ENCODE measurements at regions not wholly inside any gene's neighbourhood (a gene's known extent, or its start where the extent isn't known, plus 50 kb on each side); places are given as distances from the start of the nearest gene placed in this dataset.
A peak's percentile ranks its signal among the peaks of the same experiment; 100 is the strongest.
"Not testable (repeated sequence)": the region's sequence is repeated elsewhere in the genome, so short reads cannot be mapped to it uniquely, and the experiment has no call there.

DNA sequence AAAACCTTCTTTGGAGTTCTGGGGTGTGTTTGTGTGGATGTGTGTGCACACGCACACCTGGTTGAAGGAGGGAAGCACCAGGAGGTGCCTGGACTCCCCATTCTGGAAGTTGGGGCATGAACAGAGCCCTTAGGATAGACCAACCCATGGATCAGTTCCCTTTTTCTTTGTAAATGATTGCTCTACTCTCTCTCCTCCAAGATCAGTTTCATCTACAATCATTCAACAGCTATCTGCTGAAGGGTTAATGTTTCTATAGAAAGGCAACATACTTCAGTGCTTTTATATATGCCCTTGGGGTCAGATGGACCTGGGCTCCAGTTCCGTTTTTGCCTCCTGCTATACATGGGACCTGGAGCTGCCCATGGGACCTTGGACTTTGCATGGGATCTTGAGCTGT, 352.1 kb upstream of the CFAP20DC start:
- no peak for DNase-seq

DNA sequence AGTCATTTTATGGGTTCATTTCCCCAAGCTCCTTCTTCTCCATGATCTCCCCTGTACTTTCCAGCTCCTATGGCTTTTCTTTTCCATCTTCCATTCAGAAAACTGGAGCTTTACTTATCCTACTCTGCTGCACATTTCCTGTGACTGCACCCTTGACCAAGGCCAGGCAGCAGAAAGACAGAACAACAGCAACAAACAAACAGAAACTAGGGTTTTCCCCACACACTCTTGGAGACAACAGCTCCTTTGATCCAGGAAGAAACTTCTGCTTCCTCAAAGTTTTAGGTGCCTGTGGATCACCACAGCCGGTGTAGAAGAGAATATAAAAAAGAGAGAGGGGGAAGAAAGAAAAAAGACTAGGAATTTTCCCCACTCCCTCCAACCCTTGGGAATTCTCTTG, 342.3 kb upstream of the CFAP20DC start:
- DNase-seq, result no peak

DNA sequence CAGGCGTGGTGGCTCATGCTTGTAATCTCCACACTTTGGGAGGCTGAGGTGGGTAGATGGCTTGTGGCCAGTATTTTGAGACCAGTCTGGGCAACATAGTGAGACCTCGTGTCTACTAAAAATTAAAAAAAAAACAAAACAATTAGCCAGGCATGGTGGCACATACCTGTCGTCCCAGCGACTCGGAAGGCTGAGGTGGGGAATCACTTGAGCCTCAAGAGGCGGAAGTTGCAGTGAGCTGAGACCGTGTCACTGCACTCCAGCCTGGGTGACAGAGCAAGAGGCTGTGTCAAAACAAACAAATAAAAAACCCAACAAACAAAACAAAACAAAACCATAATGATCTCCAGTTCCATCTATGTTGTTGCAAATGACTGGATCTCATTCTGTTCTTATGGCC, 341.3 kb upstream of the CFAP20DC start:
- no peak for DNase-seq

DNA sequence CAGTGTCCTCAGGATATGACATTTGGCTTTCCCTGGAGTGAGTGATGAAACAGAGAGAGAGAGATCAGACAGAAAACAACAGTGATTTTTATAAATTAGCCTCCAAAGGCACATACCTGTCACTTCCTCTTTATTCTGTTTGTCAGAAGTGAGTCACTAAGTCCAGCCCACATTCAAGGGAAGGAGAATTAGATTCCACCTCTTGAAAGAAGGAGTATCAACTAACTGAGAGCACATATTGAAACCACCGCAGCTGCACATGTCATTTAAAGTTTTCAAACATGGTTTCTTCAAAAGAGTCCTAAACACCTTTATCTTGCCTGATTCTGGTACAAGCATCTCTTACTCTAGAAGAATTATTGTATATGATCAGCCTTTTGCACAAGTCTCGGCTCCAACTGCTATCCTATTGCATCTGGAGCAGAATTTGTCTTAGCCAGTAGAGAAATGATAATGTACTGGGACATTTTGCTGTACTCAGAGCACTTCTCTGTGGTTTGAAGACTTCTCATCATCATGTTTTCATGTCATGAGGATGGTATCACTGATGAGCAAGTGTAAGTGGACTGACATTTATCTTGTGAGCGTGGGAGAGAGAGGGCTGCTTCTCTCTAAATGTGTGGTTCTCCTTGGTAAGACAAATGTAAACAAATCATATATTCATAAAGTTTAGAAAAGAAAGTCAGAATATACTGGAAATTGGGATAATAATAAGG, 338.9 kb upstream of the CFAP20DC start:
- DNase-seq, result no peak

DNA sequence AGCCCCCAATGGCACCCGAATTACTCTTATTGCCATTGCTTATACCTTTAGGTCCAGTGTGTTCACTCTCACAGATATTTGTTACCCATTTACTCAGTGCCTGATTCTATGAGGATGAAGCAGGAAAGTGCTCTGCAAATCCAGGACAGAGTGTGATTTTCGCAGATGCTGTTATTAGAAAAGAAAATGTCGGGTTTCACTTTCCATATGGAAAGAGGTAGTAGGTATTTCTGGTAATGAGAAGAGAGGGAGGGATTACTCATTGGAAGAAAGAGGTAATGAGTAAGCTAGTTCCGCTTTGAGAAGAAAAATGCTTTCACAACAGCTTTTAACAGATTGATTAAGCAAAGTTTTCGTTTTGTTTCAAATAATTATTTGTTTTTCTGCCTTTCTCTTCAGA, 336.3 kb upstream of the CFAP20DC start:
- no peak for DNase-seq

DNA sequence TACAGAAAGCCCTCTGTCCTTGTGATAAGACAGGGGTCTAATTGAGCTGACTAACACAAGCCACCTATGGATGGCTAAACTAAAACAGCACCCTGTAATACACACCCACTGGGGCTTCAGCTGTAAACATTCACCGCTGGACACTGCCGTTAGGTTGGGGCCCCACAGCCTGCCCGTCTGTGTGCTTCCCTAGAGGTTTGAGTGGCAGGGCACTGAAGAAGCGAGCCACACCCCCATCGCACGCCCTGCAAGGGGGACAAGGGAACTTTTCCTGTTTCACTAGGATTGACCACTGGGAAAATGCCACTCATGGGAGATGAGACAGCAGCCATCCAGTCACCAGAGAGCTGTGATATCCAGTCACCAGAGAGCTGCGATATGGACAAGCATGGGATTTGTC, 335.7 kb upstream of the CFAP20DC start:
- DNase-seq, result no peak

DNA sequence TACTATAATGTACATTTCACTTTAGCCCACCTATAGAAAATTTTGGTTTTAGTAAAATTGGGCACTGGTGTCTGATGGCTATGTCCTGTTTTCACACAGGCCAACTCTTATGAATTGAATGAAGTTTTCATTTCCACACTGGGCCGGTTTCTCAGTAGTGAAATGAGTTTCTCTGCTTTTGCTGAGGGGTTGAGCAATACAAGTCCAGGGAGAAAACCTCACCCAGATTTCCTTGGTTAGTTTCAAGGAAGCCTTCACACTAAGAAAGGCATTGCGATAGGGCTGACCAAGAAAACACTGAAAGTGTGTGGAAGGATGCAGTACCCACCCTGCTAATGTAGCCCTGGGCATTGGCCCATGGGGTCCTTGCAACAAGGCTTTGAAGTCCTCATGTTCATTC, 331.5 kb upstream of the CFAP20DC start:
- no peak for DNase-seq

DNA sequence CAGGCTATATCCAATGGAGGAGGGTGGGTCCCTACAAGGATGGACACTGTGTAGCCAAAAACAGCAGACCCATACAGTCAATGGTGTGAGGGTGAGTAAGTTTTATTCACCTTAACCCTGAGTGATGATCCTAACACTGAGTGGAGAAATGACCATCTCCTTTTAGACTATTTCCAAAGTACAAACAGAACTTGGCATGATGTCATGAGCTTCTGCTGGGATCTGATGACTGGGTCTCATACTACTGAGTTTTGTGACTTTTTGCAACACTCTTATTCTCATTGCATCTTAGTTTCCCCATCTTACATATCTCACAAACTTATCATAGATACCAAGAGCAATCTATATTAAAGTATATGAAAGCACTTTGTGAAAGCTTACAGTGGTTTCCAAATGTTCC, 330.3 kb upstream of the CFAP20DC start:
- DNase-seq, result no peak

DNA sequence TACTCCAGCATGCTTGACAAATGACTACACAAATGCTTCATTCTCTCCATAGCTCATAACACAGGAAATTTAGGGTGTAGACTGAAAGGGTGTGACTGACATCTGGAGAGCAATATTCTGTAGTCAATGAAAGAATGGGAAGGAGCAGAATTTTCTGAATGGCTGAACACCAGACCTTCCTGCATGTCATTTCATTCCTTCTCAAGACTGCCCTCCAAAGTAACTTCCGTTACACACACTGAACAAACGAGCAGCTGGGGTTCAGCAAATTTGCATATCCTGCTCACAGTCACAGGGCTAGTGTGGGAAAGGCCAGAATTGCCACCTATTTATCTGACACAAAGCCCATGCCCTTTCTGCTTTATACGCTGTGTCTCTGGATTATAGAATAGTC, 325.0 kb upstream of the CFAP20DC start:
- no peak for DNase-seq

DNA sequence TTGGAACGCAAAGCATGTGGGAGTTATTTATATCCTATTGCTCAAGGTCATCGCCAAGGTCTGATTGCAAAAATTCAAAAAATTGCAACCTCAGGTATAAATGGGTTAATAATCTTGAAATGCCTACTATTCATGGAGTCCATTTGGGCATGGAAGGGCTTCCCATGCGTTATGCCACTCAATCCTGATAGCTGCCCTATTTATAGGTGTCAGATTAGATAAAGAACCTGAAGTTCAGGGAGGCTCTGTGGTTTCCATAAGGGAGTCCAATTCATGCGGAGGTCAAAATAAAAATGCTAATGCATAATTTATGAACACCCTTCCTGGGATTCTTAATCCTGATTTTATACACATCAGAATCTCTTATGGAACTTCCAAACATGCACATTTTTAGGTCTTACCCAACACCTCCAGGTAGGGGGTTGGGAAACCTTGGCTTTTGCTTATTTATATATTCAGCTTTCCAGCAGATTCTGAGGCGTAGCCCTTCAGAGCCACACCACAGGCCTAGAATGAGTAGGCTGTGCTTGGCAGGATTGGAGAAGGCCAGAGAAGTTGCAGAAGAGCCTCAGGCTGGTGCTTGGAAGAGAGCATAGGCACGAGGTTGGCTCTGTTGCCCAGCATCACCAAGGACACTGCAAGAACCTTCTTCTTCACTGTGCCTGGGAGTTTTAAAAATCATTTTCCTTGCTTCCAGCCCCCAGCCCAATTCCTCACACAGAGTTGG, 324.4 kb upstream of the CFAP20DC start:
- DNase-seq, result no peak

DNA sequence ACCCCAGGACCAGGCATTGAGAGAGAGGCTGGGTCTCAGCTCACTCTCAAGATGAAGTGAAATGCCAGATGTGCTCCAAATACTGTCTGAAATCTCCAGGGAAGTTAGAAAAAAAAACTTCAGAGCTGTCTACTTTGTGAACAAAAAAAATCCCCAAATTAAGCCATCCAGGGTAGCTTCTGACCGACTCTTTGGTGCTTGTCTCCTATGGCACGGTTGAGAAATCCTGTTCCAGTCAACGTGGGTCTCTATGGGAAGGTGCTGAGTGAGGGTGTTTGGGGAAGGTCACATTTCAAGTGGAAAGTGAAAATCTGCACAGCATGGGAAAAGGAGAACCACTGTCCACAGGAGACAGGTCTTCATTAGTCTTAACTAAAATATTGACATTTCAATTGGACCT, 322.5 kb upstream of the CFAP20DC start:
- DNase-seq, result no peak

DNA sequence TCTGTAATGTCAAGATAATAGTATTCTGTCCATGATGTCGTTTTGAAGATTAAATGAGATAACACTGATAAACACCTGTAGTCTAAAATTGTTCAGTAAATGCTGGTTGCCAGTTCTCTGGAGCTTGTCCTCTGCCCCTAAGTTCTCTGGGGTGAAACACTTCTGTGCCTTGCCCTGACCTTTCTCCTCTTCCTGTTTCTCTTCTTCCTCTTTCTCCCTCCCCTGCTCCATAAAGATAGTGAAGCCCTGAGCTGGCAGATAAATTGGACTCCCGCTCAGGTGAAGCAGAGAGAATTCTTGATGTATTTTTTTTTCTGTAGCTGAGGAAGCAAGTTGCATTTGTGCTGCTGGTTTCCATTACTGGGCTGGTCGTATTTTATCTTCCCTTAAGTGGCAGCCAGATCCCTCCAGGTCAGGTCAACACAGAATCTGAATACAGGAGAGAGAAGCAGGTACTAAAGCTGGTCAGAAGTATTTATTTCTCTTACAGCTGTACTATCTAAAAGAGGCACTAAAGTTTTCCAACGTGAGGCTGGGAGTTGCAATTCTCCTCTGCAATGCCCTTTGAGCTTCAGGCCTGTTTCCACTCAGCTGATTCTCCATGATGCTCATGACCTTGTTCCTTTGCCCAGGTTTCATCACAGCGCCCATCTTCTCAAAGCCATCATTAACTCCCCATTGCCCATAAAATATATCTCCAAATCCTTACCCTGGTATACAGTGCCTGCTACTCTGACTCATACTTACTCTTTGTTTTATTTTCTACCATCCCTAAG, 319.3 kb upstream of the CFAP20DC start:
- no peak for DNase-seq

DNA sequence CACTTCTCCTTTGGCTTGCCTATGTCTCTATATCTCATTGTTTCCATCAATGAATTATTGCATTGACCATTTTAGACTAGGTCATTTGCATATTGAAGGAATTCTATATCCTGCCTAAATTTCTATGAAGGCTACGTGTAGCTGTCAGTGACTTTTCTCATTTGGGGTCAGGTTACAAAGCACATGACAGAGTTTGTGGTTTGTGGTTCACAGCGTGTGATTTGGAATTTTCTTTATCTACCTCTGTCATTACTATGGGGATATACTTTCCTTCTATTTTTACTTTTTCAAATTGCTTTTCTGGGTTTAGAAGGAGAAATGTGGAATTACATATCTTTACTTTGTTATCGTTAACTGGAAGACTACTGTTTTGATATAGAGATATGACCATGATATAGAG, 317.3 kb upstream of the CFAP20DC start:
- DNase-seq, result no peak

DNA sequence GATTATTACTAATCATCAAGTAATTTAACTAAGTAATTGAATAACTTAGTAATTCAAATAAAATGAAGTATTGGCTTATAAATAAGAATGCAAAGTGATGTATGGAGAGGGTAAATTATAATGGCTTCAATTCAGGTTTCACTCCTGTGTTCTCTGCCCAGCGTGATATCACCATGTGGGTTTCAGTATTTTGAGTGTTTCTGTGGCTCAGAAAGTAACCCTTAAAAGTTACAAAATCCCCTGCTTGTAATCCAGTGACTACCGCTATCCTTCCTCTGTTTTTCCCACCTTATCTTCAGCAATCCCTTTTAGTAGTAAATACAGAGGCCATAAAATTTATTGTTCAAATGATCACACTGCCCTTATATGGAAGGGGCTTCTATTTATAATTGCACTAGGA, 316.4 kb upstream of the CFAP20DC start:
- DNase-seq, result no peak

DNA sequence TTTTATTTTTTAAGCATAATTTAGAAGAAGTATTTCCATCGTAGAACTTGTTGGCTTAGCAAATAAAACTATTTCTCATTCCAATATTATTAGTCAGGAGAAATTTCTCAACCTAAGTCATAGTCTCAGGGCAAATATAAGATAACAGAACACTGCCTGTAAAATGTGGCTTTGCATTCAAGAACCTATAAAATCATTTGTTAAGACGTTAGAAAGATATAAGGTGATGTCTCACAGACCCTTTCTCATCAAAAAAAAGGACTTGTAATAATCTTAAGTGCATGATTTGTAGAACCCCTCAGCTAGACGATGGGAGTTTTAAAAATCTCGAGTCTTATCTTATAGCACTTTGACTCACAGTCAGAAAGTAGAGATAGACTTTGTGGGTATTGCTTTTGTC, 314.7 kb upstream of the CFAP20DC start:
- no peak for DNase-seq

DNA sequence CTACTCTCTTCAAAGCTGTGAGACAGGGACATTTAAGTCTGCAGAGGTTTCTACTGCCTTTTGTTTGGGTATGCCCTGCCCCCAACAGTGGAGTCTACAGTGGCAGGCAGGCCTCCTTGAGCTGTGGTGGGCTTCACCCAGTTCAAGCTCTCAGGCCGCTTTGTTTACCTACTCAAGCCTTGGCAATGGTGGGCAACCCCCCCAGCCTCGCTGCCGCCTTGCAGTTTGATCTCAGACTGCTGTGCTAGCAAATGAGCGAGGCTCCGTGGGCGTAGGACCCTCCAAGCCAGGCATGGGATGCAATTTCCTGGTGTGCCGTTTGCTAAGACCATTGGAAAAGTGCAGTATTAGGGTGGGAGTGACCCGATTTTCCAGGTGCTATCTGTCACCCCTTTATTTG, 310.5 kb upstream of the CFAP20DC start:
- DNase-seq, result not testable (repeated sequence)

DNA sequence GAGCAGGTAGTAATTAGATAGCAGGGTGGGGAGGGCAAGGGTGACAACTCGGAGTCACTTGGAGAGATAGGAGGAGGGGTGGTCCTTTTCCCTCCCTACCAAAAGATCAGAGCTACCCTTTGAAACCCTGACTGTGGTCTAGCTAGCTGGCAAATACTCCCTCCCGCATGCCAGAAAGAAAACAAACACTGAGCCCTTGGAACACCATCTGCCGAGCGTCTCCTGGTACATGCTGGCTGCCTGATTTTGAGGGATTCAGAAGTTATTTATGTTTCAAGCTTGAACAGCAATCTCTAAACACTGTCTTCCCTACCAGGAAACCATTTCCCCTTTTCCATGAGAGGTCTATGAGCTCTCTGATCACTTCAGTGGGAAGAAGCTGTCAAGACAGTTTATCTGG, 291.6 kb upstream of the CFAP20DC start:
- peak; percentile 37 for DNase-seq

DNA sequence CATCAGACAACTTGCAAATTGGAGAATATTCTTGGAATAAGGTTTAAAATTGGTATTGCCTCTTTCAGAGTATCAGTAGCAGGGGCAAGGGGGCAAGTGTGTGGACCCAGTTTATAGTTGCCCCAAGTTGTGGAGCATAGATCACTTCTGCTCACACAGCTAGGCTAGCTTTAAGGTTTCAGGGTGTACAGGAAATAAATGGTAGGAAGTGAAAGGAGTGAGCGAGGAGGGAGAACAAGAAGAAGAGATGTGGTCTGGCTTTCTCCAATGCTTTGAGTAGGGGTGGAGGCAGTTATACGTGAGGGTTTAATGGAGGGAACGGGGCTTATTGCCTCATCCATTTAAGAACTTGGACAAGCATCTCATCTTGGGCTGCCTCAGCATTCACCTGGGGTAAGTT, 290.0 kb upstream of the CFAP20DC start:
- DNase-seq, result no peak

DNA sequence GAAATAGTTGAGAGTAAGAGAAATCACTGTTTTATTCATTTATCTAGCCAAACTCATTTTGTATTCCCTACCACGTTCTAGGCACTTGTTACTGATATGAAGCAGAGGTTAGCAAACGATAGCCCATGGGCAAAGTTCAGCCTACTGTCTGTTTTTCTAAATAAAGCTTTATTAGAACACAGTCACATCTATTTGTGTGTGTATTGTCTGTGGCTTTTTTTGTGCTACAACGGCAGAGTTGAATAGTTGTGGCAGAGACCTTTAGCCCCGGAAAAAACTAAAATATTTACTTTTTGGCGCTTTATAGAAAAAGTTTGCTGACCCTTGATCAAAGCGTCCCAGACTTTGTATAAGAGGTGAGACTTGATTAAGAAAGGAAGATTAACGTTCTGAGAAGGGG, 289.1 kb upstream of the CFAP20DC start:
- no peak for DNase-seq

DNA sequence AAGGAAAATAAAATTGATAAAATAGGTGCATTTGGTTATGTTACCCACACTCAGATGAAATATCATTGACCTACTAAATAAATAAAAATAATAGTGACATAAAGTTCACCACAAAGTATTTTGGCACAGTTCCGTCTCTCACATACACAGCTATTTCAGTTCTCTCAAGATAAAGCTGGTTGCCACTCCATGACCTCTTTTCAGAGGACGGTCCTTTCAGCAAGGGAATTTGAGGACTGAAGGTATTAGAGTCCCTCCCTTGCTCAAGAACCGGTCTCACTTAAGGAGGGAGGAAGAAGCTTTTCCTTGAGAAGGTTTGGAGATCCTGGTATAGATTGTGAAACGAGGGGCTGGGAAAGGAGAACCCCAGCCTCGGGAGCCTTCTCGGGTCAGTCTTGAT, 285.5 kb upstream of the CFAP20DC start:
- no peak for DNase-seq

DNA sequence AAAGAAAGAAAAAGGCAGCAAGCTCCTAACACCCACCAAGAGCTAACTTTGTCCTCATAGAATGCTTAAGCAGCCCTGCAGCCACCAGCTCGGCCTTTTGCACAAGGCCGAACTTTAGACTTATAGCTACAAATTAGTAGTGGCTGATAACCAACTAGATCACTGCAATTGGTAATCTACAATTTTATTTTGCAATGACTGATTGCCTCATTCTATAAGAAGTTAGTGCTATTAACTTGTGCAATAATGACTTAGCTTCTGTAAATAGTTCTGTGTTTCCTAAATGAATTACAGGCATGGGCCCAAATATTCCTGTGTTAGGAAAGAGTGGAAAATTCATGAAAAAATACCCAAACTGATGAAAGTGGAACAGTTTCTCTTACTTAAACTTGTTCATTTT, 284.8 kb upstream of the CFAP20DC start:
- no peak for DNase-seq

DNA sequence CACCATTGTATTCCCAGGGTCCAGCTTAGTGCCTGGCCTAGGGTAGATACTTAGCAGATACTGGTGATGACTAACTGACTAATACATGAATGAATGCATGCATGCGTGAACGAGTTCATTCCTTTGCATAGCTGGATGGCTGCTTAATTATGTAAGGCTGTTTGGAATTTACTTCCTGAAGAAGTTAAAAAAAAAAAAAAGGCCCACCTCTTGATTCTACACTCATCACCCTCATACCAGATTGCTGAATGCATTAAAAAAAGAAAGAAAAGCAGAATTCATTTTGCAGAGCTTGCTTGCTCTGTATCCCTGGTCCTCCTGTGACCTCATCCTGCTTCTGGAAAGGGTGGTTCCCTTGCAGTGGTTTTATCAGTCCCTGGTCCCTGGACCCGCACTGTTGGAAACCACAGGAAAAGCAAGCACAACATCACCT, 277.6 kb upstream of the CFAP20DC start:
- DNase-seq, result no peak

DNA sequence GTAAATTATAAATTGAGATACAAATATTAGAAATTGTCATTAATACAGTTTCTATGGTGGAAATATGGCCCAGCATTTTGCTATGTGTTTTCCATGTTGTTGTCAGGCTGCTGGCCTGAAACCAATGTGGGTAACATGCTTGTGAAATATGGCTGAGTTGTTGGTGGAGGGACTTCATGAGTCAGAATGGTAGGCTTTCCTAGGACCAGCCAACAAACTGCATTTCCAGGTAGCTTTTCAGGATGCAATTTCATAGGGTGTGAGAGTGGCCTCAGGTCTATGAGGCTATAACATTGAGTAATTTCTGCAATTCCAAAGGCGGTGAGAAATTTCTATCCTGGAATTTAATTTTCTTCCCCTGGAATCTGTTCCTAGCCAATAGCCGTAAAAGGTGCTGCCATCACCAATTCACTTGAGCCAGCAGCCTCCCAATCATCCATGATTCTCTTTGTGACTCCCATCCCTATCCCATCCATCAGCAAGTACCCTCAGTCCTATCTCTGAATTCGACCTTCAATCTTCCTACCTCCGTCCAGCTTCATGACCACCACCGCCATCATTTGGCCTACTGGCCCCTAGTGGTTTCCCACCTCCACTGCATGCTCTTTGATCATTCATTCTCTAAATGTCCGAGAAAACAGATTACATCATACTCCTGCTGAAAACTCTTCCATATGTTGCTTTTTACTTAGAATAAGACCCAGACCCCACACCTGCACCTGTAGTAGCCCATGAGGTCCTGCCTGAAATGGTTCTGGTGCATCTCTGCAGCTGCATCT, 276.6 kb upstream of the CFAP20DC start:
- no peak for DNase-seq
